WI38 (cell line): ENCODE measurements at regions not wholly inside any gene's neighbourhood (a gene's known extent, or its start where the extent isn't known, plus 50 kb on each side); places are given as distances from the start of the nearest gene placed in this dataset.

Experiments used
- H3K4me3 ChIP-seq: 2 replicates; pipeline ENCODE4 v1.5.1; 2011; ENCODE audit warnings: low read depth, mild to moderate bottlenecking, control low read depth, low read length
- TF ChIP-seq, protein P1 (sequence below): IDR thresholded peaks from 2 replicates; pipeline ENCODE4 v1.5.1; 2012; ENCODE audit warnings: low read depth, mild to moderate bottlenecking, control low read depth, low read length

DNA sequence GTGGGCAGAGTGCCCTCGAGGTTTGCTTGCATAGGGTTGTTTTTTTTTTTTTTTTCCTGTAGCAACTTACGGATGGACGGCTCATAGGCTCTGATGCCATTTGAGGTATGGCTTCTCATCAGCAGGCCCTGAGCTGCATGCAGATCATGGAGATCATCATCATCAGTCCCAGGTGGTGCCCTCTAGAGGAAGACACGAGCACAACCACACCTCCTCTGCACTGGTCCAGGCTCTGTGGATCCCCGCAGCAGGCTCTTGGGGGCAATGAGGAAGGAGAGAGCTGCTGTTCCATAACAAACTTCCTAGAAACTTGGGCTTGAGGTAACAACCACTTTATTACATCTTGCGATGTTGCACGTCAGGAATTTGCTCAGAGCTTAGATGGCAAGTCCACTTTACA is 132.7 kb upstream of the CXCL12 start:
- no peak overlapping the region for H3K4me3 ChIP-seq
- TF ChIP-seq, protein P1, sequence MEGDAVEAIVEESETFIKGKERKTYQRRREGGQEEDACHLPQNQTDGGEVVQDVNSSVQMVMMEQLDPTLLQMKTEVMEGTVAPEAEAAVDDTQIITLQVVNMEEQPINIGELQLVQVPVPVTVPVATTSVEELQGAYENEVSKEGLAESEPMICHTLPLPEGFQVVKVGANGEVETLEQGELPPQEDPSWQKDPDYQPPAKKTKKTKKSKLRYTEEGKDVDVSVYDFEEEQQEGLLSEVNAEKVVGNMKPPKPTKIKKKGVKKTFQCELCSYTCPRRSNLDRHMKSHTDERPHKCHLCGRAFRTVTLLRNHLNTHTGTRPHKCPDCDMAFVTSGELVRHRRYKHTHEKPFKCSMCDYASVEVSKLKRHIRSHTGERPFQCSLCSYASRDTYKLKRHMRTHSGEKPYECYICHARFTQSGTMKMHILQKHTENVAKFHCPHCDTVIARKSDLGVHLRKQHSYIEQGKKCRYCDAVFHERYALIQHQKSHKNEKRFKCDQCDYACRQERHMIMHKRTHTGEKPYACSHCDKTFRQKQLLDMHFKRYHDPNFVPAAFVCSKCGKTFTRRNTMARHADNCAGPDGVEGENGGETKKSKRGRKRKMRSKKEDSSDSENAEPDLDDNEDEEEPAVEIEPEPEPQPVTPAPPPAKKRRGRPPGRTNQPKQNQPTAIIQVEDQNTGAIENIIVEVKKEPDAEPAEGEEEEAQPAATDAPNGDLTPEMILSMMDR, result peak; percentile 31

DNA sequence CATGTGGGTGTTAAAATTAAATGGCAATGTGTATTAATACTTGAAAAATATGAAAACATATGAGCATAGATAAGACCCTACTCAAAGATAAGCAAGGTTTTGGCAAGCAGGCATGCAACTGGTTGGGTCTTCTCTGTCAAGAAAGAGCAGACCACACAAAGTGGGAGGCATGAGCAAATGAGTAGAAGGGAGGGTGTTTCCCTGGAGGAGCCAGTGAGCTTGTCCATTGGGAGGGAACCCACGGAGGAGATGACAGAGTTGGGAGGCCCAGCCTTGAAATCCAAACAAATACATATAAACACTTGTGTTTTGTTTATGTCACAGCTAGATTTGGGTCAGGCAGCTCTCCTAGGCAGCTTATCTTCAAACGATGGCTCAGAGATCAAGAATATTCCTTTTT is 134.5 kb upstream of the CXCL12 start:
- H3K4me3 ChIP-seq, result no peak overlapping the region

DNA sequence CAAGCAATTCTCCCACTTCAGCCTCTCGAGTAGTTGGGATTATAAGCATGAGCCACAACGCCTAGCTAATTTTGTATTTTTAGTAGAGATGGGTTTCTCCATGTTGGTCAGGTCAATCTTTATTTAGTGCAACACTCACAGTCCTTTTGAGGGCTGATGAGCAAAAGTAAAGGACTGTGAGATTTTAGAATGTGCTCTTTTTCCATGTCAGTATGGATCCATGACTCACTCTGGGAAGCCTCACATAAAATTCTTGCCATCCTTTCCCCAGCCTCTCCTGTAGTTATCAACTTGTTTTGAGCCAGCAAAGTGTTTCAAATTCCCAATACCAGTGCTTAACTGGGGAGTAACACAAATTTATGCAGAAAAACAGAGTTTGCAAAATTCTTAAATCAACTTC is 135.8 kb upstream of the CXCL12 start:
- TF ChIP-seq, protein P1, result no peak
- no peak overlapping the region for H3K4me3 ChIP-seq

More for the DNA sequence above, 134.5 kb upstream of the CXCL12 start:
- TF ChIP-seq, protein P1, result no peak

DNA sequence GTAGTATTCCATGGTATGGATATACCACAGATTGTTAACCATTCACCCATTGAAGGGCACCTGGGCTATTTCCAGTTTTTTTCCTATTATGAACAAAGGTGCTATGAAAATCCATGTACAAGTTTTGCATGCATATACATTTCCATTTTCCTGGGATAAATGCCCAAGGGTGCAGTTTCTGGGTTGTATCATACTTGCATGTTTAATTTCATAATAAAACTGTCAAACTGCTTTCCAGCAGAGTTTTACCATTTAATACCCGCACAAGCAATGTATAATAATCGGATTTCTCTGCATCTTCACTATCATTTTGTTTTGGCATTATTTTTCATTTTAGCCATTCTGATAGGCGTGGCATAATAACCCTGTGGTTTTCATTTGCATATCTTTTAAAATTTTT is 154.3 kb upstream of the CXCL12 start:
- TF ChIP-seq, protein P1, result no peak
- no peak overlapping the region for H3K4me3 ChIP-seq

DNA sequence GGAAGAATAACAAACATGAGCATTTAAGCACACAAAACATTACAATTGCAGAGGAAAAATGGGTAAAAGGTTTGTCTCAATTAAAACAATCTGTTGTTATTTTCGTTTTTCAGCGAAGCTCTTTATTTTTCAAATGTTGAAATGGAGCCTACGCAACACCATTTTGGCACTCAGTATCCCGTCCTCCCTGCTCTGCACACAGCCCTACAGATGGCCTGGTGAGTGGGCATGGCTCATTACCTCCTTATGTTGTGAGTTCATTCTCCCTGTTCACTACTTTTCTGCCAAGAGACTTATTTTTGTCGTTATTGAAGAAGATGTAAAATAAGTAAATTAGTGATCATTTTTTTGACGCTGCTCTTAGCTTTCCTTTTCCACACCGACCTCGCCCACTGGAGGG is 167.8 kb upstream of the CXCL12 start:
- H3K4me3 ChIP-seq, result no peak overlapping the region
- TF ChIP-seq, protein P1, result no peak

DNA sequence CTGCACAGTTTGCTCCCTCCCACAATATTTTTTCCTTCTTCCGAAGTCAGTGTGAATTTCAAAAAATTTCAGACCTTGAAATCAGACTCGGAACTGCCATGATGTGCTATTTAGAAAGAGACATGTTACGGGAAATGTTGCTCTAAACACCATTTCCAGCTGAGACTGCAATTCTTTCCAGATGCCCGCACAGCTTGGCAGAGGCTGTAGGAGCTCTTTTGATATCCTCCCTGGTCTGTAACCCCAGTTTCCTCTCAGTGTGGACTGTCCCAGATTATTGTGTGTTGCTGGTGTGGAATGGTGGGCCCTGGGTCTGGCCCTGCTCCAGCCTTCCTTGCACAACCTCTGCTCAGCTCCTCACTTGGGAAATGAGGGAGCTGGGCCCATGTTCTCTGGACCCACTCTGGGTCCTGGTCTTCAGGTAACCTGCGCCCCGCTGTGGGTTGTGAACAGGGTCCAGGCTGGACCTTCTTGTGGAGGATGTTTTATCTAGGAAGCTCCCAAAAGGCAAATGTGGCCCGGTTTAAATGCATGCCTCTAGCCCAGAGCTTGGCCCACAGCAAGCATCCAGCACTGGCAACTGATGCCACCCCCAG is 172.8 kb upstream of the CXCL12 start:
- TF ChIP-seq, protein P1, result no peak
- no peak overlapping the region for H3K4me3 ChIP-seq

DNA sequence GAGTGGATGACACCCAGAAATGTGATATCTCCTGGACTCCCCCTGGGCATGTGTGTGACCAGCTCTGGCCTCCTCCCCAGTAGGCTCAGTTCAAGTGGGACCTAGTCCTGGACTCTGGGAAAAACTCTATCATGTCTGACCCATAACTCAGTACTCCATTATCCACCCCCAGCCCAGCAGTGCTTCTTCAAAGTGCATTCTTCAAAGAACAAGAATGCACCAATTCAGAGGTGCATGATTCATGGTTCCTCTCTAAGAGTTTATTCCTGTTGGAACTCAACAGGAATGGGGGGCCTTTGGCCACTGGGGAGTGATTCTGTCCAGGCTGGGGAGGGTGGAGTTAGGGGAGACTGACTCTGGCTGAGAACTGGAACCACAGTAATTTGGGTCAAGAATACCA is 173.6 kb upstream of the CXCL12 start:
- TF ChIP-seq, protein P1, result no peak

More for the DNA sequence above, 173.6 kb upstream of the CXCL12 start:
- H3K4me3 ChIP-seq, result no peak overlapping the region
